ENCODE measurements at regions not wholly inside any gene's neighbourhood (a gene's known extent, or its start where the extent isn't known, plus 50 kb on each side); places are given as distances from the start of the nearest gene placed in this dataset.

DNA sequence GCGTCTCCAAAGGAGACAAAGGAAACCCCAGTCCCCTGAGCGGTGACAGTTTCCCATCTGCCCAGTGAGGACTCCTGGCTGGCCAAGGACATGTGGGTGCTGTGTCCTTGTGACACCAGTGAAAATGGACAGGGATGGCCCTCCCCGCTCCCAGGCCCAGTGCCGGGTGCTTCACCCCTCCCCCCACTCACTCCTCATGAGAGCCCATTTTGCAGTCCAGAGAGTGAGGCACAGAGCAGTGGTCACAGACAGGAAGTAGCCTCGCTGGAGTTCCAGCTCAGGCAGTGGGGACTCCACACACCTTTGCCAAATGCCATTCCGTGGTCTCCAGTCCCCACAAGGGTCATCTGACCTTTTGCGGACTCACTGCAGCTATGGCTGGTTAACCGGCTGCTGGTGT, 642.9 kb downstream of the PTPRU start:
- DNase-seq (ENCODE audit: low spot score) (no peak), ATAC-seq (no peak)

DNA sequence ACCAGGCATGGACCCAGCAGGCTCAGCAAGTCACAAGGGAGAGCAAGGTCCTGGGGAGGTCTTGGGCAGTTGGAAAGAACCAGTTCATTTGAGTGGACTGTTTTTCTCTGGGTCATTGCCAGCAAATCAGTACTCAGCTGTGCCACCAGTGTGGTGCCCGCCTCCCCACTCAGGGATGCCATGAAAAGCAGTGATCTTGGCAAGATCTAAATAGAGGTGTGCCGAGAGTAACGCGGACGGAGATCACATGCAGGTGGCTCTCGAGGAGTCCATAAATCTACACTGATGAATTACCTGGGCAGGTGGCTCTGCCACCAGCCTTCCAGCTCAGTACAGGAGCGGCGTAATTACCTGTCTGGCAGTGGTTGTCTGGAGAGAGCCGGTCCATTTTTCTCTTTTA, 642.2 kb downstream of the PTPRU start:
- DNase-seq (ENCODE audit: low spot score) (no peak), ATAC-seq (no peak)

DNA sequence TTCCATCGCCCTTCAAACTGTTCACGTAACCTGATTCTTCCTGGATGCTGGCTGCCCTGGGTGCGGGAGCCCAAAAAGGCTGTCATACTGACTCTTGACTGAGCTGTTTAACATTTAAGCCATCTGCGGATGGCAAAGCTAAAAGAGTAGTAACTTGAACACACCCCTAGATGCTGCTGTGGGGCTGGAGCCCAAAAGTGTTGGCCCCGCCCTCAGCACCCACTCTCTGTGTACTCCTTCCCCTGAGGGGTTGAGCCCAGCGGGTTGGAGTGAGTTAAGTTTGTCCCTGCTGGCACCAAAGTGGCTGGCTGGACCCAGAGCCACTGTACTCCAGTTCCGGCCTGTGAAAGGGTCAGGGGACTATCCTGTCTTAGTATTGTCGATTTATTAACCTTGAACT, 640.6 kb downstream of the PTPRU start:
- ATAC-seq (no peak), DNase-seq (ENCODE audit: low spot score) (no peak)

DNA sequence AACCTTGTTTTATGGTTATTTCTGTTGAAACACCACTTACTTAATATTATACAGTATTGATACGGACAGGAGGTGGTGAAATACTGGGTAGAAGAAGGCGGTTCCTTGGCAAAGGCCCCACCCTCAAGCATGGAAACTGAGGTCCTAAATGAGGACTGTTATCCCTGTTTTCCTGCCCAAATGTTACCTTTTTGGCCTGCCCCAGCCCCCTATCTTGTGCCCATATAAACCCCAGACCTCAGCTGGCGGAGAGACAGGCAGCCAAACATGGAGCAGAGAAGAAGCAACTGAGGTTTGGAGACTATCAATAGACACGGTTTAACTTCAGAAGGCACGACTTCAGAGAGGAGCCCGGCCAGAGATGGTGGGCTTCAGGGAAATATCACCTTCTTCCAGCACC, 640.1 kb downstream of the PTPRU start:
- no peak for ATAC-seq
- no peak for DNase-seq (ENCODE audit: low spot score)

DNA sequence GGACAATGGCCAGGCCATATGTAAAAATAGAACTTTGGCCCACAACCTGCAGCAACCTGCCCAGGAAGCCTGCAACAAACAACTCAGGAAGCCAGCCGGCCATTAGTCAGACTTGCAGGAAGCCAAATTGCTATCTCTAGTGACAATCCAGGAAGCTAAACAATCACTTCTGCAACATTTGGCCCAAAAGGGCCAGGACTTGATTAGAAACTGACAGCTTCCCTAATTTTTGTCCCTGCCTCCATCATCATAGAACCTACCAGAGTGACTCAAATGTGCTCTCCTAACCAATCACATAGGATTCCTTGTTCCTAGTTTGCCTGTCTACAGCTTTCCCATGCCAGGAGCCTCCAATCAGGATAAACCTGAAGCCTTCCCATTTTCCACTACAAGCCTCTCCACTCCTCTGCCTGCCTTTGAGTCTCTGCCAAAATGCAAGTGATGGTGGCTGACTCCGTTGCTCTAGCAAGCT, 639.3 kb downstream of the PTPRU start:
- DNase-seq (ENCODE audit: low spot score) (no peak), ATAC-seq (peak; percentile 47)

DNA sequence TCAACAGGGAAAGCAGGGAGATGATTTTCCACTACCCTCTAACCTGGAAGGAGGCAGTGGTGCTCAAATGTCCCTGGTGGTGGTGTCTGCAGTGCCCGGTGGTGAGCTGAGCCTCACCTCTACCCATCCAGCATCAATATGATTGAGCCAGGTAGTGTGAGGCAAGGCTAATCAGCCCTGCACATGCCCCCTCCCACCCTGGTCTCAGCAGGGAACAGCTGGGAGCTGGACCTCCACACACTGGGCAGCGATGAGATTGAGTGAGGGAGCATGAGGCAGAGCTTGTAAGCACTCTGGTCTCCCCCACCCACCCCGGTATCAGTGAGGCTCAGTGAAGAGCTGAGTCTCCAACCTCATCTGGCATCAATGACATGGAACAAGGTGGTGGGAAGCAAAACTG, 634.3 kb downstream of the PTPRU start:
- ATAC-seq (no peak), DNase-seq (ENCODE audit: low spot score) (no peak)

DNA sequence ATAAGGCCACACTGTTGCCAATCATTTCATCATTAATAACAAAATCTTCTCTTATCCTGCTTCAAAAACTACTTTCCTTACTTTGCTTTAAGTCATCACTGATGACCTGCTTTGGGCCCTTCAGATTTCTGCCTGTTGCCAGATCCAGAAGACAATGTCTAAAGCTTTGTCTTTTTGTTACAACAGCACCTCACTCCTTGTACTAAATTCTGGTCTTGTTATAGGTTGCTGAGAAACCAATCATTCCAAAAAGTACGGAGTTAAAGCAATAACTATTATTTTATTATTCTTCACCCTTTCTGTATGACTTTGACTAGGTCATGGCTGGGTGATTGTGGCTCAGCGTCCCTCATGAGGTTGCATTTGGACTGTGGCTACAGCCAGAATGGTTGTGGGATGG, 633.5 kb downstream of the PTPRU start:
- ATAC-seq = no peak

DNA sequence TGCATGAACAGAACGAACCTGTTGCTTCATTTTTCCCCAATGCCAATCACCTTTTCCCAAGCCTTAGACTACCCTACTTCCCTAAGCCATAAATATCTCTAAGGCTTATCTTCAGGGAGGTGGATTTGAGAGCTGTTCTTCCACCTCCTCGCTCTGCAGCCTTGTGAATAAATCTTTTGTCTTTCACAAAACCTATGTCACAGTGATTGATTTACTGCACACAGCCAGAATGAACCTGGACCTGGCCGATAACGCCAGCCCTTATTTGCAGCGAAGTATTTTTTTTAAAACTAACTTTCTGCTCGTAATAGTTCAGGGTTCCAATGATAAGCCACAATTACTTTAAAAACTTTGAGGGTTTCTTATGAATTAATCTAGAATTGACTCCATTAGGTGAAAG, 632.6 kb downstream of the PTPRU start:
- ATAC-seq = no peak
- DNase-seq (ENCODE audit: low spot score) = no peak

More for the DNA sequence above, 633.5 kb downstream of the PTPRU start:
- no peak for DNase-seq (ENCODE audit: low spot score)

DNA sequence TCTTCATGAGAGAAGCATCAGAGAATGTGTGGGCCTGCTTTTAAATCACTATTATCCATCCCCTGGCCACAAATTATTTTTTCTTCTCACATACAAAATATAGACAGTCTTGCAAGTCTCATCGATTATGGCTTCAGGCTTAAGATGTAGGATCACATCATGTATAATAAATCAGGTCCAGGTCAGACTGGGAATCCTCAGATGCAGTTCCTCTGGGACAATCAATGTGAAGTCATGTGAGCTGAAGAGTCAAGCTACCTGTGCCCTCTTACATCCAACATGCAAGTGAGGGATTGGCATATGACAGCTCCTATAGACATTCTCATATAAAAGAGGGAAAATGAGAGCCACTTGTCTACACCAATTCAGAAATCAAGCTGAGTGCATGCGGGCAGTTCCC, 631.8 kb downstream of the PTPRU start:
- ATAC-seq (no peak), DNase-seq (ENCODE audit: low spot score) (no peak)

DNA sequence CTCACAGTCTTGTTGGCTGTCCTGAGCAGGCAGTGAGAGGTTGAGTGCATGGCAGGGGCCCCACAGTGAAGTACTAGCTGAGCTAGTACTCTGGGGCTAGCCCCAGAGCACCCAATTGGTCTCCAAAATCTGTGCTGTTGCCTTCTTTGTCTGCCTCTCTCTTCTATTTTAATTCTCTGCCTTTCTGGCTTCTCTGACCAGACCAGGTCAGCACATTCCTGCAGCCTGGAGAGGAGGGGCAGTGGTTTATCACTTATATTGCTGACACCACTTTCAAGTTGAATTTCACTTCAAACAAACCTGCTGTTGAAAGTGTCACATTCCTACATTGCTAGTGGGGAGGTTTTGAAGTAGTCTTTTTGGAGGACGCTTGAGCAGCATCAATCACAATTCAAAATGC, 628.7 kb downstream of the PTPRU start:
- no peak for ATAC-seq

DNA sequence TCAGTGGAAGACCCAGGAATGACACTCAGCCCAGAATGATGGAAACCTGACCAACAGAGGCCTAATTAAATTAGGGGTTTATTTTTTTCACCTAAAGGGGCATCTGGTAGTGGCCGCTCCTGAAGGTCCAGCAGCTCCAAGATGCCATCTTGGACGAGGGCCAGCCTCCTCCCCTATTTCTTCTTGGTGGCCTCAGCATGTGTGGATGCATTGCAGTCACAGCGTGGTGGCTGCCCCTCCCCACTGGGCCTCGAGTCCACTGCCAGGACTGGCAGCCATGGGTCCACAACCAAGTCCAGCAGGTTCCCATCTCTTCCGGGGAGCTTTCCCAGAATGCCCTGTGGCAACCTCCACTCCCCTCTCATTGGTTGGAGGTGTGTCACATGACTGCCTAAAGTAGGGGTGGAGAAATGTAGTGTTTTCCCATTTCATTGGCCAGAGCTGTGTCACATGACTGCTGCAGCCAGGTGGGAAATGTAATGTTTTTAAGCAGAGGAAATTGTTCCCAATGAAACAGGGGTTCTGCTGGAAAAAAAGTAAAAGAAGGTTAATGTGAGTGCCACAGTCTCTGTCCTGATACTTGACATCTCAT, 628.2 kb downstream of the PTPRU start:
- DNase-seq (ENCODE audit: low spot score) = no peak
- no peak for ATAC-seq

More for the DNA sequence above, 628.7 kb downstream of the PTPRU start:
- DNase-seq (ENCODE audit: low spot score) = no peak

DNA sequence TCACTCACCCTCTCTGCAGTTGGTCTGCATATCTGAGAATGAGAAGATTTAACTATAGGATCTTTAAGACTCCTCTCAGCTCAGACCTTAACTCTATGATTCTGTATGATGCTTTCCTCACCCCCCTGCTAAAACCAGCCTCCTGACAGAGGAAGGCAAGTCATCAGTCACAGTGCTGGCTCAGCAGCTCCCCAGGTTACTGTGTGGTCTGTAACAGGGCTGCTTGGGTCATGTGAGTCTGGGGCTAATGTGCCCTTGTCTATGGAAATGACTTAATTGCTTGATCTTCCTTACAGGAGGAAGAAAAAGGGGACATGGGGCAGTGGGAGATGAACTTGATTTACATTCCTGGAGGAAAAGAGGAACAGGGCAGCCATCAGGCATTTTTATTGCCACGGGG, 625.6 kb downstream of the PTPRU start:
- DNase-seq (ENCODE audit: low spot score) (no peak), ATAC-seq (no peak)

DNA sequence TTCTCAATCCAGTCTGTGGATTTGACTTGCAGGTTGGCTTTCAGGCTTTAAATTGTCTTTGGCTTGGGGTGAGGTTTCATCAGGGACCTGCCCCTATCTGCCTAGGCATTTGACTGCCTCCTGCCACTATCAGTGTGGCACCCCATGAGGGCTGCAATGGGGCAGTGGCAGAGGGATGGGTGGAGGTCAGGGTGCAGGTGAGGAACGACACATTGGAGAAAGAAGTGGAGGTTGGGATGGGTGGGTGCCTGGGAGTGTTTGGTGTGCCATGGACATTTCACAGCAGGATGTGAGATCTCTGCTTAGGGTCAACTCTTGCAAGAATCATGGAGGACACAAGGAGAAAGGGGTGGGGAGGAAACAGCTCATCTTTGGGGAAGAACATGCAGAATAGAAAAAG, 625.1 kb downstream of the PTPRU start:
- no peak for DNase-seq (ENCODE audit: low spot score)
- ATAC-seq = no peak

DNA sequence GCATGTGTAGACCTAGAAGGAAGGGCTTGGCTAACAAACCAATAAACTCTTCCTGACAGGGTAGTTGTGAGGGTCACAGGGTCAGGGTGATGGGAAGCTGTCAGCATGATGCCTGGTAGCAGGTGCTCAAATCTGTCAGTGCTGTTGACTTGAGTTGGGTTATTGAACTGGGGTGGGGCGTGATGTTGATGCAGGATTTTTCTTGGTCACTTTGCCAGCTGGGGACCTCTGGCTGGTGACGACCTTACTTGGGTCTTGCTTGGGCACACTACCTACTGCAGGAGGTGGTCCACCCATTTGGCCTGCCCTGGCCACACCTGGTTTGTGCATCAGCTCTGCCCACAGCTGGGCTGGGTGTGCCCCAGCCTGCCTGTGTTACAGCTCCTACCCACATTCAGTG, 624.4 kb downstream of the PTPRU start:
- DNase-seq (ENCODE audit: low spot score) (no peak), ATAC-seq (no peak)

DNA sequence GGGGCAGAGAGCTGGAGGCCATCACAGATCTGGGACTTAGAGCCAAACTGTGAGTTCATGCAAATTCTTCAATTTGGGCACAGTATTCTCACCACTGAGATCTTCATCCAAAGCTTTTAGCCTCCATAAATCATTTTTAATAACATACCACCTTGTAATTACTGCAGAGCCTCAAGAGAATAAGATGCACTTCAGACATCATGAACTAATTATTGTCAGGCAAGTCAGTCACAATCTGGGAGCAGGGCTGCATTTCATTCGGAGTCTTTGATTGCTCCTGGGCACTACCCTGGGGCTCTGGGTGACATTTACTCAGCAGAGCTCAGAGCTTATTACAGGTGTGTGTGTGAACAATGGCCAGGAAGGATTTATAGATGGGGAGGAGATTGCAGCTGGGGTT, 623.7 kb downstream of the PTPRU start:
- DNase-seq (ENCODE audit: low spot score) = no peak
- no peak for ATAC-seq

DNA sequence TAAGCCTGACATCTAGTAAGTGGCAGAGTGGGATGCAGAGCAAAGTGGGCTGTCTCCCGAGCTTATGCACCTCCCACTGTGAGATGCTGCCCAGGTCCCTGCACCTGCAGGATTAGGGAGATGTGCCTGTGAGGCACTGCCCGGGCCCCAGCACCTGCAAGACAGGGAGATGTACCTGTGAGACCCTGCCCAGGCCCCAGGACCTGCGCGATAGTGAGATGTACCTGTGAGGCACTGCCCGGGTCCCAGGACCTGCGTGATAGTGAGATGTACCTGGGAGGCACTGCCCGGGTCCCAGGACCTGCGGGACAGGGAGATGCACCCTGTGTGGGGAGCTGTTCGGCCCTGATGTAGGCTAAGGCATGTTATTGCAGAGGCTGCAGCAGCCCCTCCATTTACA, 622.8 kb downstream of the PTPRU start:
- DNase-seq (ENCODE audit: low spot score) (no peak), ATAC-seq (no peak)

DNA sequence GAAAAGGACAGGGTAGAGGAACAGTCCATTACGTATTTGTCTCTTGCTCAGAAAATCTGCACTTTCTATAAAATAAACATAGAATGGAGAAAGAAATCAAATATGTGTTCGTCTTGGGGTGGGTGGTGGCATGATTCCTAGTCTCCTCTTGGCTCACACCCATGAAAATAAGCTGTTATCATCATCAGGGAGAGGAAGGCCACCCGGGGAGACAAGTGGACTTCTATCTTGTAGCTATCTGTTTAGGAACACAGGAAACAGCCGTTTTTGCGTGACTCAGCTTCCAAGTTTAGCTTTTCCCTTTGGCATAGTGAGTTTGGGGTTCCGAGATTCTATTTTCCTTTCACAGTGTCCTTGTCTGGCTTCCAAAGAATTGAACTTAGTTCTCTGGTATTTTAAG, 622.3 kb downstream of the PTPRU start:
- DNase-seq (ENCODE audit: low spot score) = no peak
- ATAC-seq = peak; percentile 29

DNA sequence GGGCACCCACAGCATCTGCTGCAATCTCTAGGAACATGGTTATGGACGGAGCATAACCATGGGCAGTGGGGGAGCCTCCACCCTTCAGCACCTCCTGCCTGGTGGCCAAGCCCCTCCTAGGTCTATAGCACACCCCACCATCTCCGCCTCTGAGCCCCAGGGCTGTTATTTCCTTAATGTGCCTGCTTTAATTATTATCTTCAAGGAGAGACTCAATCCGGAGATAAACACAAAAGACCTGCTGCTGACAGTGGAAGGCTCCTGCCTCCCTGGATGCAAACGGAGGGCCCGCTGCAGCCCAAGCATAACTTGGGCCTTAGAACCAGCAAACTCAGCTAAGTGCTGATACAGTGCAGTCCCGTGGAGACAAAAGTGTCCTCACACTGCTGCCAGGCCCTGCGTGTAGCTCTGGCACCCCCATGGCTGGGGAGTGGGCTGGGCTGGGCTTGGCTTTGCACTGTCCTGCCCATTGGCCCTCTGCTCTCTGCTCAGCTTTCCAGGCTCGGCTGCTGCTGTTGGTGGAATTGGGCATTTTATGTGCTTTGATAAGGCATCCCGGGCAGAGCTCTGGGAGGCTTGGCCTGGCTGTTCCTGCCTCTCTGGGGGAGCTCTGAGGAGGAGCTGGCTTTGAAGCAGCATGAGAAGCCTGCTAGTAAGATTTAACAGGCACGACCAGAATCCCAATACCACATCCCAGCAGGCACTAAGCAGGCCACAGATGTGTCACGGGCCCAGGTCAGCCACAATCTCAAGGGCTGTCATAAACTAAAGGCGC, 620.2 kb downstream of the PTPRU start:
- no peak for ATAC-seq
- no peak for DNase-seq (ENCODE audit: low spot score)

DNA sequence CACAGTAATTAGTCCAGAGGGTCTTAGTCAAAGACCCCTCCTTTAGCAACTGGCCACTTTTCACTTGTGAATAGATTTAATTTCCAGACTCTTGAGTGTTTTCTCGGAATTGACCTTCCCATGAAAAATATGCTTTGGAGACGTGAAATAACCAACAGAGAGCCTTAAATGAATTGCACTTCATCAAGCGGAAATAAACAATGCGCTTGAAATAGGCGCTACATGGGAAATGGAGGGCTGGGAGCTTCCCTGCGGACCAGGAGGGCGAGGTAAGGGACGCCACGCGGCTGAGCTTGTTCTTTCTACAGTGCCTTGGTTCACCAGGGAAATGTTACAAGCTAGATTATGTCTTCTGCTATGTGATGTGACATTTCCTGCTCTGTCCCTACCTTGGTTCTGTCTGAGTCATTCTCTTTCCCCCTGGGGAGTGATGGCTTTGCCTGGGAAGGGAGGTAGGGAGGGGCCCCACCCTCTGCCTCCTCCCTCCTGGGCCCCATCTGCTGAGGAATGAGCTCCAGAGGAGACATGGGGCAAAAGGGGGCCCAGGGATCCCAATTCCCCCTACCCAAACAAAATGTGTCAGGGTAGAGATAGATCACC, 619.3 kb downstream of the PTPRU start:
- DNase-seq (ENCODE audit: low spot score) (no peak), ATAC-seq (no peak)

DNA sequence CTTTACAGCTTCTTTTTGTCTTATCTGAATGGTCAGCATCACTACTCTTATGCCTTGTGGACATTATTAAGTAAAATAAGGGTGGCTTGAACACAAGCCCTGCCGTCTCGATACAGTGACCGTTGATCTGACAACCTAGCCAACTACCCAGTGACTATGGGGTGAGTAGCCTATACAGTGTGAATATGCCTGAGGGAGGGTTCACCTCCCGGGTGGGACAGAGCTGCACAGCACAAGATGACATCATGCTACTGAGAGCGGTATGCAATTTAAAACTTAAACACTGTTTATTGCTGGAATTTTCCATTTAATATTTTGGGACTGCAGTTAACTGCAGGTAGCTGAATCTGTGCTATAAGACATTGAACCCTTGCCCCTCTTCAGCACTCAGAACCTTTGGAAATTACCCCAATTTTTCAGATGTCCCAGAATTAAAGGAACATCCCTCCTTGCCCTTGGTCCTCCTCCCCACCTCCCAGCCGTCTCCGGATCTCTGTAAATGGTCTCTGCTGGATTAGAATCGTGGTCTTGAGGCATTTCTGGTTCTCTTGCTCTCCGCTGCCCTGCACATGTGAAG, 618.5 kb downstream of the PTPRU start:
- no peak for ATAC-seq
- DNase-seq (ENCODE audit: low spot score) = no peak

DNA sequence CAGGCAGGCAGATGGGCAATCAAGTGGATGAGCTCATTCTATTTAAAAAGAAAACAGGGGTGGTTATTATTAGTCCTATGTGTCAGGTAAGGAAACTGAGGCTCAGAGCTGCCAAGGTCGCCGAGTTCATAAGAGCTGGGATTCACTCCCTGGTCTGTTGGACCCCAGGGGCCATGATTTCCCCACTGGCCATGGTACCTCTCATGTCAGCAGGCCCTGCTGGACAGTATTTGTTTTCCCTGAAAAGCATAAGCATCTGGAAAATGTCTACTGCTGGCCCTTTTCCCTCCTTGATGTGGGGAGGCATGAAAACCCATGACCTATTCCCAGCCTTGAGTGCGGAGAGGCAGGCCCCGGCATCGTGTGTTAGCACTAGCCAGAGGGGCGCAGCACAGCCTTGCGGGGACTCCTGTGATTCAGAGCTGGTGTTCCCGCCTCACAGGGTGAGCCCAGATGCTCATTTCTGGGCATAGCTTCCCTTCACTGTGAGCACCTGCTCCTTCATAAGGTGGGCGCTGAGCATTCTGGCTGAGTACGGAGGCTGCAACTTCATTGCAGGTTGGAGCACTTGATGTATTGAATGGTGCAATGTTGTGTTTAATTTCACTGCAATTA, 617.5 kb downstream of the PTPRU start:
- ATAC-seq (no peak), DNase-seq (ENCODE audit: low spot score) (no peak)

DNA sequence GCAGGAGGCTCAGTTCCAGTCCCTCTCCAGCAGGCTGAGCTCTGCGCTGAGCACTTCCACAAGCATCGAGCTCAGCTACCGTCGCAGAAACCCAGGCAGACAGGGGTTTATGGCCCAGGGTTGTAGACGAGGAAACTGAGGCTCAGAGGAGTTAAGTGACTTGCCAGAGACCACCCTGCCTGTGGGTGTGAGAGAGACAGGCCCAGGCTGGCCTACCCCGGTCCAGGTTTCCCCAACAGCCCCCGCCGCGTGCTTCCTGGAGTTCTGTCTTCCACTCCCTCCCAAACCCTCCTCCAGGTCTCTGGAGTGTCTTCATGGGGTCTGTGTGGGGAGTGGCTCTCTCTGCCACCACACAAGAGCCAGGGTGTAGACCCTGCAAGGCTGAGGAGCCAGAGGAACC, 615.9 kb downstream of the PTPRU start:
- ATAC-seq = no peak
- DNase-seq (ENCODE audit: low spot score) = no peak
